ENCODE measurements at regions not wholly inside any gene's neighbourhood (a gene's known extent, or its start where the extent isn't known, plus 50 kb on each side); places are given as distances from the start of the nearest gene placed in this dataset.

- no peak overlapping the region for H3K4me3 ChIP-seq (replicated peaks; ENCODE audit: low read depth, low read length)
- DNase-seq (ENCODE audit: extremely low read depth, low read depth): no peak
- no peak for TF ChIP-seq CTCF (IDR thresholded peaks at IDR 0.05; ENCODE audit: low read depth, low read length, missing control alignments)
Measured at GRCh38 chr1:239717097-239717917, 330.9 kb downstream of the CHRM3 start.

DNA sequence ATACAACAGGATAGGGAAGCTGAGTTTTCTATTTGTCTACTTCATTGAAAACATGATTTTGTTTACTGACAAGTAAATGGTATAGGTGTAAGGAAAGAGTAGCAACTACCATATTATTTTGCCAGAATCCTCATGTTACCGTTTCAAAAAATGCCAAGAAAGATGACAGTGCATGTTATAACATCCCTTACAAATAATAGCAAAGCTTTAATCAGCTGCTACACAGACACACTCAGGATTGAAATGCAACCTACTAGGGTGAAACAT lies 331.5 kb downstream of the CHRM3 start:
- TF ChIP-seq CTCF (IDR thresholded peaks at IDR 0.05; ENCODE audit: low read depth, low read length, missing control alignments): no peak
- DNase-seq (ENCODE audit: extremely low read depth, low read depth): no peak
- no peak overlapping the region for H3K4me3 ChIP-seq (replicated peaks; ENCODE audit: low read depth, low read length)

- no peak for TF ChIP-seq CTCF (IDR thresholded peaks at IDR 0.05; ENCODE audit: low read depth, low read length, missing control alignments)
- H3K4me3 ChIP-seq (replicated peaks; ENCODE audit: low read depth, low read length): no peak overlapping the region
- no peak for DNase-seq (ENCODE audit: extremely low read depth, low read depth)
Measured at GRCh38 chr1:239718571-239718970, 332.2 kb downstream of the CHRM3 start.

- no peak overlapping the region for H3K4me3 ChIP-seq (replicated peaks; ENCODE audit: low read depth, low read length)
- DNase-seq (ENCODE audit: extremely low read depth, low read depth): no peak
- no peak for TF ChIP-seq CTCF (IDR thresholded peaks at IDR 0.05; ENCODE audit: low read depth, low read length, missing control alignments)
Measured at GRCh38 chr1:239718997-239719628, 332.7 kb downstream of the CHRM3 start.

DNA sequence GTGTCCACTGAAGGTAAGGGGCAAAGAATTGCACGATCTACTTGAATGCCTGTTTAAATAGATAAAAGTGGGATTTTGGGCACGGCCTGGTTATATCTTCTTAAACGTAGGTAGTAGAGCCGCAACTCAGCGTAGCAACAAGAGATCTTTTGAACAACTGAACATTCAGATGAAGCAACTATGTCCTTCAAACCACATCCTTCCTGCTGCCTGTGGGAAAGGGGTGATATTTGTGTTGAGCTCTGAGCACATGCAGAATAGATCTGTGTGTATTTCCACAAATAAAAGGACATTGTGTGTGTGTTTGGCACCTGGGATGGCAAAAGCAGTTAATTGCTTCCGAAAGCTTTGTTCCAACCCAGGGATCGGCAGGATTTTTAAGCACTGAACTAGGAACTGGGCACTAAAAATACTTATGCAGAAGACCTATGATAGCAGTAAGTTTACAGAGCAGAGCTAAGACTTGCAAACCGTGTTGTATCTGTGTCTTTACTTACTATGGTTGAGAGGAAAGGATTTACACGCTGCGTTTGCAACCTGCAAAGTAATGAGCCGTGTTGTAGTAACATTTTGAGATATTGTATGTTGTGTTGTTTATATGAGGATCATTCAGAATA lies 333.4 kb downstream of the CHRM3 start:
- no peak for DNase-seq (ENCODE audit: extremely low read depth, low read depth)

DNA sequence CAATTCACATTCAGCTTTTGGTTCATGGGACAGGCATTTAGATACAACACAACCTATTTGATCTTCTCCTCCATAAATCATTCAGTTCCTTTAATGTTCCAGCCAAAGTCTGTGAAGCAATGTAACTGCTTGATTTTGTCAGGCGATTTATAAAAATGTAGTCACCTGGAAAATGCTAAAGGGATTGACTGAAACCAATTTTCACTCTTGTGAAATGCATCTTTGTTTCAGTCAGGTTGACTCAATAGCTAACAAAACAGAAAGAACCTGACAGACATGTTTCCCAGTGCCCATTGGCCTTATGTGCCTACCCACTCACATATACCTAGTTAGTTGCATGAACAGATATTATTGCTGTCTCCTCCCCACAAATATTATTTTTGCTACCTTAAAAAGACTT lies 335.7 kb downstream of the CHRM3 start:
- TF ChIP-seq CTCF (IDR thresholded peaks at IDR 0.05; ENCODE audit: low read depth, low read length, missing control alignments): no peak
- H3K4me3 ChIP-seq (replicated peaks; ENCODE audit: low read depth, low read length): no peak overlapping the region
- no peak for DNase-seq (ENCODE audit: extremely low read depth, low read depth)

More for the DNA sequence above, 333.4 kb downstream of the CHRM3 start:
- H3K4me3 ChIP-seq (replicated peaks; ENCODE audit: low read depth, low read length): no peak overlapping the region
- no peak for TF ChIP-seq CTCF (IDR thresholded peaks at IDR 0.05; ENCODE audit: low read depth, low read length, missing control alignments)

Data from HFF-Myc (cell line).